H1 (cell line): ENCODE measurements at regions not wholly inside any gene's neighbourhood (a gene's known extent, or its start where the extent isn't known, plus 50 kb on each side); places are given as distances from the start of the nearest gene placed in this dataset.

ENCODE experiments used
- HDAC2 ChIP-seq, 2 experiments: fragments of 300-600 bp in 1 of 2; sonication (generic) in 1 of 2; IDR thresholded peaks; 2 replicates each; pipeline ENCODE4 v1.6.1; 2011 to 2012; ENCODE audit warnings: low read depth in 2 of 2, low read length in 2 of 2, mild to moderate bottlenecking in 2 of 2, moderate library complexity in 2 of 2, borderline replicate concordance in 1 of 2, inconsistent platforms in 1 of 2
- PHF8 ChIP-seq: fragments of 200-600 bp; sonication (generic); conservative IDR thresholded peaks from 2 replicates; pipeline ENCODE4 v1.7.1; 2012; ENCODE audit warnings: low read depth, mild to moderate bottlenecking, inconsistent platforms, low read length, moderate library complexity
- RBBP5 ChIP-seq: IDR thresholded peaks from 2 replicates; pipeline ENCODE4 v1.7.1; 2012; ENCODE audit warnings: low read depth, mild to moderate bottlenecking, inconsistent platforms, low read length, moderate library complexity, borderline replicate concordance
- TF ChIP-seq, protein P1 (sequence below): IDR thresholded peaks from 2 replicates; pipeline ENCODE4 v1.6.1; 2012; ENCODE audit warnings: low read length, inconsistent platforms

DNA sequence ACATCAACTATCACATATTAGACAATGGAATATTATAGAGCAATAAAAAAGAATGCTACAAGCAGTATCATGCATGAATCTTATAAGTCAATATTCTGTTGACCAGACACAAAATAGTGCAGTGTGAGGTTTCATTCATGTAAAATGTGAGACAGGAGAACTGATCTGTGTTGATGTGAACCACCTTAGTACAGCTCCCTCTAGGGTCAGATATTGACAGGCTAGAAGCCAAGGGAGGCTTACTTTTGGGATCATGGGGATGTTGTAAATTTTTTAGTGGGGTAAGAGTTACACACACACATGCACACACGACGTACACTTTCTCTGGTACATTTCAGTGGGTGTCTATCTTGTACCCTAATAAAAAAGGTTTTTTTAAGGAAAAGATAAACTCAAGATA is 231.6 kb upstream of the FOXK1 start:
- no peak for TF ChIP-seq RBBP5
- TF ChIP-seq HDAC2 (IDR thresholded peaks at IDR 0.05; ENCODE audit: borderline replicate concordance in 1 of 2, low read depth in 2 of 2, low read length in 2 of 2), result no peak
- TF ChIP-seq, protein P1, sequence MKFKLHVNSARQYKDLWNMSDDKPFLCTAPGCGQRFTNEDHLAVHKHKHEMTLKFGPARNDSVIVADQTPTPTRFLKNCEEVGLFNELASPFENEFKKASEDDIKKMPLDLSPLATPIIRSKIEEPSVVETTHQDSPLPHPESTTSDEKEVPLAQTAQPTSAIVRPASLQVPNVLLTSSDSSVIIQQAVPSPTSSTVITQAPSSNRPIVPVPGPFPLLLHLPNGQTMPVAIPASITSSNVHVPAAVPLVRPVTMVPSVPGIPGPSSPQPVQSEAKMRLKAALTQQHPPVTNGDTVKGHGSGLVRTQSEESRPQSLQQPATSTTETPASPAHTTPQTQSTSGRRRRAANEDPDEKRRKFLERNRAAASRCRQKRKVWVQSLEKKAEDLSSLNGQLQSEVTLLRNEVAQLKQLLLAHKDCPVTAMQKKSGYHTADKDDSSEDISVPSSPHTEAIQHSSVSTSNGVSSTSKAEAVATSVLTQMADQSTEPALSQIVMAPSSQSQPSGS, result no peak
- TF ChIP-seq PHF8, result no peak
